Mesothelial cell of epicardium (in vitro differentiated cells): ENCODE measurements at regions not wholly inside any gene's neighbourhood (a gene's known extent, or its start where the extent isn't known, plus 50 kb on each side); places are given as distances from the start of the nearest gene placed in this dataset.

Experiments used
- DNase-seq, 2 experiments: peaks; one replicate each; pipeline ENCODE4 v3.0.0; 2021; ENCODE audit warnings: low spot score in 2 of 2; ENCODE audit not compliant: unreplicated experiment in 2 of 2
- H3K27ac Mint-ChIP-seq: 2 replicates; pipeline ENCODE4 v1.8.0; 2021; ENCODE audit warnings: mixed read lengths
- H3K27me3 Mint-ChIP-seq: 2 replicates; pipeline ENCODE4 v1.8.0; 2021; ENCODE audit warnings: low read depth, mixed read lengths
- H3K36me3 Mint-ChIP-seq: 2 replicates; pipeline ENCODE4 v1.8.0; 2021; ENCODE audit warnings: mixed read lengths
- H3K4me1 Mint-ChIP-seq: 2 replicates; pipeline ENCODE4 v1.8.0; 2021; ENCODE audit warnings: mixed read lengths
- H3K4me3 Mint-ChIP-seq: 2 replicates; pipeline ENCODE4 v1.8.0; 2021; ENCODE audit warnings: mild to moderate bottlenecking, moderate library complexity, mixed read lengths
- H3K9me3 Mint-ChIP-seq: 2 replicates; pipeline ENCODE4 v1.8.0; 2021; ENCODE audit warnings: mixed read lengths
- CTCF ChIP-seq: fragments of 200-600 bp; sonication (generic); IDR thresholded peaks from one replicate; pipeline ENCODE4 v1.5.0; 2021; ENCODE audit warnings: antibody characterized with exemption; ENCODE audit not compliant: unreplicated experiment

GRCh38 chr19:23516266-23516665 lies 121.0 kb upstream of the ZNF91 start:
- Mint-ChIP-seq H3K27me3 (no peaks in the 10 kb centered on the region), H3K27ac (no peak overlapping the region), H3K36me3 (peaks cover 1% of the 10 kb centered on the region), H3K9me3 (peaks cover 70% of the 10 kb centered on the region), H3K4me3 (no peak overlapping the region), H3K4me1 (no peaks in the 10 kb centered on the region)
- DNase-seq = no peak
- TF ChIP-seq CTCF = no peak

- Mint-ChIP-seq H3K9me3 (peaks cover 65% of the 10 kb centered on the region), H3K36me3 (peaks cover 3% of the 10 kb centered on the region), H3K4me3 (no peak overlapping the region)
Observed at GRCh38 chr19:23515551-23515950, 120.3 kb upstream of the ZNF91 start.

GRCh38 chr19:23512151-23512925 lies 117.1 kb upstream of the ZNF91 start:
- Mint-ChIP-seq H3K27me3 (no peaks in the 10 kb centered on the region), H3K4me3 (no peak overlapping the region), H3K4me1 (no peaks in the 10 kb centered on the region), H3K9me3 (peaks cover 41% of the 10 kb centered on the region), H3K36me3 (peaks cover 3% of the 10 kb centered on the region), H3K27ac (no peak overlapping the region)
- no peak for DNase-seq
- no peak for TF ChIP-seq CTCF

More at GRCh38 chr19:23515551-23515950, 120.3 kb upstream of the ZNF91 start:
- TF ChIP-seq CTCF = no peak
- Mint-ChIP-seq H3K27ac (no peak overlapping the region), H3K27me3 (no peaks in the 10 kb centered on the region), H3K4me1 (no peaks in the 10 kb centered on the region)
- no peak for DNase-seq

- Mint-ChIP-seq H3K4me1 (no peaks in the 10 kb centered on the region), H3K9me3 (peaks cover 43% of the 10 kb centered on the region), H3K4me3 (no peak overlapping the region), H3K27ac (no peak overlapping the region), H3K27me3 (no peaks in the 10 kb centered on the region), H3K36me3 (peaks cover 3% of the 10 kb centered on the region)
- TF ChIP-seq CTCF = no peak
- DNase-seq = no peak
Observed at GRCh38 chr19:23509686-23510450, 114.6 kb upstream of the ZNF91 start.

- Mint-ChIP-seq H3K27me3 (no peaks in the 10 kb centered on the region), H3K9me3 (peaks cover 27% of the 10 kb centered on the region), H3K4me1 (no peaks in the 10 kb centered on the region), H3K4me3 (no peak overlapping the region), H3K27ac (no peak overlapping the region), H3K36me3 (peaks cover 3% of the 10 kb centered on the region)
- no peak for DNase-seq
- no peak for TF ChIP-seq CTCF
Observed at GRCh38 chr19:23507446-23507845, 112.2 kb upstream of the ZNF91 start.
